HL-60 (cell line): ENCODE measurements at regions not wholly inside any gene's neighbourhood (a gene's known extent, or its start where the extent isn't known, plus 50 kb on each side); places are given as distances from the start of the nearest gene placed in this dataset.

Experiments used
- DNase-seq, 2 experiments: peaks; one replicate each; pipeline ENCODE4 v3.0.0-alpha.2; 2010 to 2020; ENCODE audit warnings: low read depth in 1 of 2, low spot score in 1 of 2
- H3K27ac ChIP-seq: fragments of 250-450 bp; sonication (Bioruptor Pico); replicated peaks from 2 replicates; pipeline ENCODE4 v1.5.1; 2020; ENCODE audit warnings: mild to moderate bottlenecking, moderate library complexity
- H3K27me3 ChIP-seq: fragments of 250-450 bp; sonication (Bioruptor Pico); 2 replicates; pipeline ENCODE4 v1.5.1; 2021; ENCODE audit warnings: mild to moderate bottlenecking, moderate library complexity; ENCODE audit not compliant: insufficient read depth, poor library complexity, severe bottlenecking
- H3K4me3 ChIP-seq: replicated peaks from 2 replicates; pipeline ENCODE4 v1.5.1; 2011; ENCODE audit warnings: mild to moderate bottlenecking, control low read depth, low read length; ENCODE audit not compliant: insufficient read depth
- GABPA ChIP-seq: IDR thresholded peaks from 2 replicates; pipeline ENCODE4 v1.6.1; 2012; ENCODE audit warnings: low read depth
- POLR2AphosphoS5 ChIP-seq: IDR thresholded peaks from 2 replicates; pipeline ENCODE4 v1.6.1; 2012; ENCODE audit warnings: low read depth
- SPI1 ChIP-seq: IDR thresholded peaks from 2 replicates; pipeline ENCODE4 v1.6.1; 2012; ENCODE audit warnings: low read depth, mild to moderate bottlenecking, borderline replicate concordance
- TF ChIP-seq, protein P1 (sequence below): IDR thresholded peaks from 2 replicates; pipeline ENCODE4 v1.6.1; 2012; ENCODE audit warnings: low read depth; ENCODE audit not compliant: insufficient replicate concordance
- TF ChIP-seq, protein P2 (sequence below): IDR thresholded peaks from one replicate; pipeline ENCODE4 v1.5.1; 2011; ENCODE audit warnings: low read length, control low read depth, inconsistent platforms; ENCODE audit not compliant: insufficient read depth

DNA sequence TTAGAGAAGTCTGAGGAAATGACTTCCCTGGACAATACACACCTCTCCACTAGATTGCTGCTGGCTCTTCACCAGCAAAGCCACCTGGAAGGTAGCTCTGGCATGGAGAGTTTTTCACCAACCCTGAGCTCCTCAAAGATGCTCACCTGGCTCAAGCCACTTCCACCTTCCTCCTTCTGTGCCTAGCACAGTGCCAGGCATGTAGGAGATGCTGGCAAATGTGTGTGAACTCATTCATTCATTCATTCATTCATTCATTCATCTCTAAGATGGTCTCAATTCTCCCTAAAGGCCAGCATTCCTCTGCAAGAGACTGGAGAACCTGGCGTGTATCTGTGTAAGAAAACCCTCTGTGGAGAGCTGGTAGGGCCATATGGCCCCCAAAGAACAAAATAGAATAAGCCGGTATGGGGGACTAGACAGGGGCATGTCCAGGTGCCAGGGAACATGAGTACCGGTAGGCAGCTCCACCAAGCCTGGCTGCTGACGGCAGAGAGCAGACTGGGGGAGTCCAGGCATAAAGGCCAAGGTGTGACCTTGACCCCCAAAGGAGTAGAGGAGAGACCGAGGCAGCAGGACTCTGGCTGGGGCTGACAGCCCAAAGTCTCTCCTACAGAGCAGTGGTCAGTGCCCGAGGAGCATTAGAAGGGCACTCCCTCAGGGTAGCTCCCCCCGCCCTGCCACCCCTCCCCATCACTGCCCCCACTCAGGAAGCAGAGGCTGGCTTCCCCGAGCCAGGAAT is 132.2 kb upstream of the TNRC6C start:
- H3K27me3 ChIP-seq: peaks cover 2% of the 10 kb centered on the region
- no peak overlapping the region for H3K27ac ChIP-seq
- no peak for DNase-seq
- no peak overlapping the region for H3K4me3 ChIP-seq
- TF ChIP-seq, protein P1, sequence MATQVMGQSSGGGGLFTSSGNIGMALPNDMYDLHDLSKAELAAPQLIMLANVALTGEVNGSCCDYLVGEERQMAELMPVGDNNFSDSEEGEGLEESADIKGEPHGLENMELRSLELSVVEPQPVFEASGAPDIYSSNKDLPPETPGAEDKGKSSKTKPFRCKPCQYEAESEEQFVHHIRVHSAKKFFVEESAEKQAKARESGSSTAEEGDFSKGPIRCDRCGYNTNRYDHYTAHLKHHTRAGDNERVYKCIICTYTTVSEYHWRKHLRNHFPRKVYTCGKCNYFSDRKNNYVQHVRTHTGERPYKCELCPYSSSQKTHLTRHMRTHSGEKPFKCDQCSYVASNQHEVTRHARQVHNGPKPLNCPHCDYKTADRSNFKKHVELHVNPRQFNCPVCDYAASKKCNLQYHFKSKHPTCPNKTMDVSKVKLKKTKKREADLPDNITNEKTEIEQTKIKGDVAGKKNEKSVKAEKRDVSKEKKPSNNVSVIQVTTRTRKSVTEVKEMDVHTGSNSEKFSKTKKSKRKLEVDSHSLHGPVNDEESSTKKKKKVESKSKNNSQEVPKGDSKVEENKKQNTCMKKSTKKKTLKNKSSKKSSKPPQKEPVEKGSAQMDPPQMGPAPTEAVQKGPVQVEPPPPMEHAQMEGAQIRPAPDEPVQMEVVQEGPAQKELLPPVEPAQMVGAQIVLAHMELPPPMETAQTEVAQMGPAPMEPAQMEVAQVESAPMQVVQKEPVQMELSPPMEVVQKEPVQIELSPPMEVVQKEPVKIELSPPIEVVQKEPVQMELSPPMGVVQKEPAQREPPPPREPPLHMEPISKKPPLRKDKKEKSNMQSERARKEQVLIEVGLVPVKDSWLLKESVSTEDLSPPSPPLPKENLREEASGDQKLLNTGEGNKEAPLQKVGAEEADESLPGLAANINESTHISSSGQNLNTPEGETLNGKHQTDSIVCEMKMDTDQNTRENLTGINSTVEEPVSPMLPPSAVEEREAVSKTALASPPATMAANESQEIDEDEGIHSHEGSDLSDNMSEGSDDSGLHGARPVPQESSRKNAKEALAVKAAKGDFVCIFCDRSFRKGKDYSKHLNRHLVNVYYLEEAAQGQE: no peak
- TF ChIP-seq GABPA: no peak
- TF ChIP-seq, protein P2, sequence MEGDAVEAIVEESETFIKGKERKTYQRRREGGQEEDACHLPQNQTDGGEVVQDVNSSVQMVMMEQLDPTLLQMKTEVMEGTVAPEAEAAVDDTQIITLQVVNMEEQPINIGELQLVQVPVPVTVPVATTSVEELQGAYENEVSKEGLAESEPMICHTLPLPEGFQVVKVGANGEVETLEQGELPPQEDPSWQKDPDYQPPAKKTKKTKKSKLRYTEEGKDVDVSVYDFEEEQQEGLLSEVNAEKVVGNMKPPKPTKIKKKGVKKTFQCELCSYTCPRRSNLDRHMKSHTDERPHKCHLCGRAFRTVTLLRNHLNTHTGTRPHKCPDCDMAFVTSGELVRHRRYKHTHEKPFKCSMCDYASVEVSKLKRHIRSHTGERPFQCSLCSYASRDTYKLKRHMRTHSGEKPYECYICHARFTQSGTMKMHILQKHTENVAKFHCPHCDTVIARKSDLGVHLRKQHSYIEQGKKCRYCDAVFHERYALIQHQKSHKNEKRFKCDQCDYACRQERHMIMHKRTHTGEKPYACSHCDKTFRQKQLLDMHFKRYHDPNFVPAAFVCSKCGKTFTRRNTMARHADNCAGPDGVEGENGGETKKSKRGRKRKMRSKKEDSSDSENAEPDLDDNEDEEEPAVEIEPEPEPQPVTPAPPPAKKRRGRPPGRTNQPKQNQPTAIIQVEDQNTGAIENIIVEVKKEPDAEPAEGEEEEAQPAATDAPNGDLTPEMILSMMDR: no peak
- TF ChIP-seq SPI1: no peak
- TF ChIP-seq POLR2AphosphoS5: no peak

DNA sequence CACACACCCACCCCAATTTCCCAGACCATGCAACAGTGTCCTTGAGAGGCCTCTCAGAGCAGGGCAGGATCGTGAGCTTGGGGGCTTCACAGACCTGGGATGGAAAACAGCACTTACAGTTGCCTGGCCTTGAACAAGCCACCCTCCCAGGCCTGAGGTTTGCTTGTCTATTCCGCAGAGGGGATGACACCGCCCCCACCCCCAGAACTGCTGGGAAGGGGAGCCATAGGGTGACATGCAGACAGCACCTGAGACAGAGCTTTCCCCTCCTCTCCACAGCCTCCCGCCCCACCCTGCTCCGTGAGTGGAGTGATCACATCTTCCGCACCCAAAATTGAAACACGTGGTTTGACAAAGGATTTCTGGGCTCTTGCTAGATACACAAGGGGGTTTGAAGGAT is 131.5 kb upstream of the TNRC6C start:
- Histone ChIP-seq H3K27ac (no peak overlapping the region), H3K4me3 (no peak overlapping the region), H3K27me3 (peaks cover 2% of the 10 kb centered on the region)
- DNase-seq: no peak
- TF ChIP-seq, protein P1: no peak
- TF ChIP-seq SPI1: no peak
- no peak for TF ChIP-seq GABPA
- TF ChIP-seq, protein P2: no peak
- TF ChIP-seq POLR2AphosphoS5: no peak

DNA sequence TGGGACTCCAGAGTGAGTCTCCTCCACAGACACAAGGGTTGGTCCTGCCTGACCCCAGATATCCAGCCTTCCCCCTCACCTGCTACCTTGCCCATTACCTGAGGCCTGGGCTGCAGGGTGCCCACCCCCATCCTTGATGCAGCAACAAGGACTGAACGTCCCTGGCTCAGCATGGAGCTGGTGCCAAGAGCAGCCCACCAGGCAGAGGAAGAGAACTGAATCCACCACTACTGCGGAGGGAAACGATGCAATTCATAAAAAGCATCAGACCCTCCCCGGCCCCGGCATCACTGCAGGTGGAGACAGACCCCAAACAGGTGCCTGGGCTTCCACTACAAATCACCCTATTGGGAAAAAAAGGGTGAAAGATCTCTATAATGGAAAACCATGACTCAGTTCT is 131.0 kb upstream of the TNRC6C start:
- no peak for DNase-seq
- TF ChIP-seq, protein P2: no peak
- TF ChIP-seq GABPA (no peak), POLR2AphosphoS5 (no peak), SPI1 (no peak)
- TF ChIP-seq, protein P1: no peak
- Histone ChIP-seq H3K4me3 (no peak overlapping the region), H3K27ac (no peak overlapping the region), H3K27me3 (peaks cover 2% of the 10 kb centered on the region)
